MM.1S (cell line): ENCODE measurements at regions not wholly inside any gene's neighbourhood (a gene's known extent, or its start where the extent isn't known, plus 50 kb on each side); places are given as distances from the start of the nearest gene placed in this dataset.

Source experiments
- DNase-seq: peaks from one replicate; pipeline ENCODE4 v3.0.0-alpha.2; 2015
- H2AFZ ChIP-seq: fragments of 300-600 bp; sonication (generic); 2 replicates; pipeline ENCODE4 v1.6.0; 2016; ENCODE audit warnings: antibody characterized with exemption, low read length
- H3F3A ChIP-seq: fragments of 300-600 bp; sonication (generic); 2 replicates; pipeline ENCODE4 v1.6.1; 2016; ENCODE audit warnings: mild to moderate bottlenecking, antibody characterized with exemption, low read length, moderate library complexity, mixed read lengths; ENCODE audit not compliant: insufficient read depth
- H3K27ac ChIP-seq: fragments of 300-600 bp; sonication (generic); 2 replicates; pipeline ENCODE4 v1.5.1; 2016; ENCODE audit warnings: mild to moderate bottlenecking, low read length
- H3K27me3 ChIP-seq: fragments of 300-600 bp; sonication (generic); replicated peaks from 2 replicates; pipeline ENCODE4 v1.6.0; 2016; ENCODE audit warnings: low read length; ENCODE audit not compliant: insufficient read depth
- H3K36me3 ChIP-seq: fragments of 300-600 bp; sonication (generic); replicated peaks from 2 replicates; pipeline ENCODE4 v1.6.1; 2016; ENCODE audit warnings: mild to moderate bottlenecking, low read length, mixed read lengths; ENCODE audit not compliant: insufficient read depth
- H3K4me1 ChIP-seq: fragments of 300-600 bp; sonication (generic); 2 replicates; pipeline ENCODE4 v1.6.1; 2016; ENCODE audit warnings: low read length, mixed read lengths
- H3K4me2 ChIP-seq: fragments of 300-600 bp; sonication (generic); 2 replicates; pipeline ENCODE4 v1.6.0; 2016; ENCODE audit warnings: low read depth, low read length
- H3K4me3 ChIP-seq: fragments of 300-600 bp; sonication (generic); 2 replicates; pipeline ENCODE4 v1.5.1; 2016; ENCODE audit warnings: low read length, mixed read lengths
- H3K79me2 ChIP-seq: fragments of 300-600 bp; sonication (generic); 2 replicates; pipeline ENCODE4 v1.6.1; 2016; ENCODE audit warnings: mixed run types, low read length, mixed read lengths
- H3K9ac ChIP-seq: fragments of 300-600 bp; sonication (generic); 2 replicates; pipeline ENCODE4 v1.6.1; 2016; ENCODE audit warnings: low read length, mixed read lengths
- H3K9me2 ChIP-seq: fragments of 300-600 bp; sonication (generic); replicated peaks from 2 replicates; pipeline ENCODE4 v1.6.1; 2016; ENCODE audit warnings: mild to moderate bottlenecking, low read length, mixed read lengths; ENCODE audit not compliant: insufficient read depth
- H3K9me3 ChIP-seq: fragments of 300-600 bp; sonication (generic); replicated peaks from 2 replicates; pipeline ENCODE4 v1.6.1; 2016; ENCODE audit warnings: mild to moderate bottlenecking, low read length, mixed read lengths; ENCODE audit not compliant: insufficient read depth
- H4K20me1 ChIP-seq: fragments of 300-600 bp; sonication (generic); 2 replicates; pipeline ENCODE4 v1.6.1; 2016; ENCODE audit warnings: mild to moderate bottlenecking, low read length, moderate library complexity, mixed read lengths; ENCODE audit not compliant: insufficient read depth
- EZH2 ChIP-seq: fragments of 300-600 bp; sonication (generic); optimal IDR thresholded peaks from 2 replicates; pipeline ENCODE3; 2017; ENCODE audit warnings: low read depth, mild to moderate bottlenecking, antibody characterized with exemption, low read length, mixed read lengths
- EZH2phosphoT487 ChIP-seq: fragments of 300-600 bp; sonication (generic); IDR thresholded peaks from 2 replicates; pipeline ENCODE4 v1.6.1; 2018; ENCODE audit warnings: antibody characterized with exemption, low read length
- TF ChIP-seq, protein P1 (sequence below): fragments of 300-600 bp; sonication (generic); IDR thresholded peaks from 2 replicates; pipeline ENCODE4 v1.5.1; 2016; ENCODE audit warnings: antibody characterized with exemption, low read length, mixed read lengths

DNA sequence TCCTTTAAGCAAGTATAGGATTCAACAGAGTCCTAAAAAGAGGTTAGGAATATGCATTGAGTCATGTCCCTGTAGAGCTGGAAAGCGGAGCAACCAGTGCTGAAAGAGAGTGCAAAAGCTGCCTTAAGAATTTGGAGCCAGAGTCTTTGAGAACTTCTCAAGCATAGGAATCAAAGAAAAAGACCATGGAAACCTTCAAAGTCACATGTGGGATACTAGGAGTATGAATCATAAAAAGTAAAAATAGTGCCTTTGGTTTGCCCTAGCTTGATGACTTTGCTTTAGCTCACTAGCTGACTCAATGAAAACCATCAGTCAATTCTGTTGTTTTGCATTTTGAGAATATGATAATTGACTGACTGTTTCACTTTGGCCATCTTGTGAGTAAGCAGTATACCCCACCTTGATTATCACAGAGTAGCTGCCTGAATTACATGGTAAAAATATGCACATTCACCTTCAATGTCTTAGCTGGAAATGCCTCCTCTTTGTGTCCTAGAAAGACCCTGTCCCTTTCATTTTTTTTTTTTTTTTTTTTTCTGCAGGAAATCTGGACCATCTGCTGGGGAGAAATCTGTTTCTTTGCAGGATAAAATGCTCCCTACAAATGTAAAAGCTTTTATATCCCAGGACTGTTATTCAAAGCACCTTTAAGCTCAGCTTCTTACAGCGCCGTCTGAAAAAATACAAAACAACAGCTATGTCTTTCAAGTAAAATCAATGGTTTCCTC, 248.6 kb upstream of the KRR1 start:
- no peaks in the 10 kb centered on the region for H3K4me1 ChIP-seq
- H3K9me2 ChIP-seq: no peaks in the 10 kb centered on the region
- DNase-seq: no peak

DNA sequence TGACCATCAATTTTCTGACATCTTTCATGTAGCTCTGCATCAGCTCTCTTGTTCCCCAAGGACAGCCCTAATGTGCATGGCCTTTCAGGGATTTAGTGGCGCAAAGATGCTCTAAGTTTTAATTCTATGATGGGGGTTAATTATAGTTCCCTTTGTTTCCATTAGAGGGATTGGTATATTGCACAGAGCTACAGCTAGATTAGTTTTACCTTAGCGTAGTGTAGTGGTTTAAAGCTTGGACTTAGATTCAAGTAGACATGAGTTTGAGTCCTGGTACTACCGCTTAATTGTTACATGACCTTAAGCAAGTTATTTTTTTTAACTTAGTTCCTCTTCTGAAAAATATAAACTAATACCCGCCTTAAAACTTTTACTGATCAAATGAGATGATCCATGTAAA, 247.8 kb upstream of the KRR1 start:
- H3K36me3 ChIP-seq: no peaks in the 10 kb centered on the region
- no peaks in the 10 kb centered on the region for H3K4me1 ChIP-seq
- H4K20me1 ChIP-seq: no peaks in the 10 kb centered on the region
- H3K9me3 ChIP-seq: no peaks in the 10 kb centered on the region
- no peak overlapping the region for H3K4me2 ChIP-seq
- no peaks in the 10 kb centered on the region for H3K9me2 ChIP-seq
- TF ChIP-seq EZH2 (no peak), EZH2phosphoT487 (no peak)
- TF ChIP-seq, protein P1, sequence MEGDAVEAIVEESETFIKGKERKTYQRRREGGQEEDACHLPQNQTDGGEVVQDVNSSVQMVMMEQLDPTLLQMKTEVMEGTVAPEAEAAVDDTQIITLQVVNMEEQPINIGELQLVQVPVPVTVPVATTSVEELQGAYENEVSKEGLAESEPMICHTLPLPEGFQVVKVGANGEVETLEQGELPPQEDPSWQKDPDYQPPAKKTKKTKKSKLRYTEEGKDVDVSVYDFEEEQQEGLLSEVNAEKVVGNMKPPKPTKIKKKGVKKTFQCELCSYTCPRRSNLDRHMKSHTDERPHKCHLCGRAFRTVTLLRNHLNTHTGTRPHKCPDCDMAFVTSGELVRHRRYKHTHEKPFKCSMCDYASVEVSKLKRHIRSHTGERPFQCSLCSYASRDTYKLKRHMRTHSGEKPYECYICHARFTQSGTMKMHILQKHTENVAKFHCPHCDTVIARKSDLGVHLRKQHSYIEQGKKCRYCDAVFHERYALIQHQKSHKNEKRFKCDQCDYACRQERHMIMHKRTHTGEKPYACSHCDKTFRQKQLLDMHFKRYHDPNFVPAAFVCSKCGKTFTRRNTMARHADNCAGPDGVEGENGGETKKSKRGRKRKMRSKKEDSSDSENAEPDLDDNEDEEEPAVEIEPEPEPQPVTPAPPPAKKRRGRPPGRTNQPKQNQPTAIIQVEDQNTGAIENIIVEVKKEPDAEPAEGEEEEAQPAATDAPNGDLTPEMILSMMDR: no peak
- no peak overlapping the region for H3K4me3 ChIP-seq
- no peak overlapping the region for H2AFZ ChIP-seq
- DNase-seq: no peak
- no peaks in the 10 kb centered on the region for H3F3A ChIP-seq
- no peak overlapping the region for H3K27ac ChIP-seq
- no peaks in the 10 kb centered on the region for H3K79me2 ChIP-seq
- H3K9ac ChIP-seq: no peak overlapping the region
- H3K27me3 ChIP-seq: no peaks in the 10 kb centered on the region

More for the DNA sequence above, 248.6 kb upstream of the KRR1 start:
- Histone ChIP-seq H3K4me2 (no peak overlapping the region), H3F3A (no peaks in the 10 kb centered on the region), H3K27me3 (no peaks in the 10 kb centered on the region), H2AFZ (no peak overlapping the region), H4K20me1 (no peaks in the 10 kb centered on the region), H3K36me3 (no peaks in the 10 kb centered on the region), H3K79me2 (no peaks in the 10 kb centered on the region), H3K9me3 (no peaks in the 10 kb centered on the region), H3K4me3 (no peak overlapping the region), H3K9ac (no peak overlapping the region), H3K27ac (no peak overlapping the region)
- TF ChIP-seq EZH2: no peak
- TF ChIP-seq, protein P1: no peak
- TF ChIP-seq EZH2phosphoT487: no peak

DNA sequence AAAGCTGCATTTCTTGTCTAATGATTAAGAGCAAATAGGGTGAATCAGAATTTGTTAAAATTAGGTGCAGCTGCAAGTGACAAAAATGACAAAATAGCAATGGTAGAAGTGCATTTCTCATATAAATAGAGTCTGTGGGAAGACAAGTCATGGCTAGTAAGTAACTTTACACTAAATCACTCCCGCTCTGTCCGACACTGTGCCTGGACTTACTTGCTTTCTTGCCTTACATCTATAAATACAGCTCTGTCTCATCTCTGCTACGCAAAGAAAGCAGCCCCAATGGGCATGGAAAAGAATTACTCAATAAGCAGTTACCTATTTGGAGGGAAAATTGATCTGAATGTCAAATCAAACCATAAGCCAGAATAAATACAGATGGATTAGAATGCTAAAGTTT, 245.4 kb upstream of the KRR1 start:
- no peak overlapping the region for H2AFZ ChIP-seq
- no peaks in the 10 kb centered on the region for H3K79me2 ChIP-seq
- no peak for DNase-seq
- TF ChIP-seq, protein P1: no peak
- TF ChIP-seq EZH2 (no peak), EZH2phosphoT487 (no peak)
- no peak overlapping the region for H3K4me3 ChIP-seq
- no peaks in the 10 kb centered on the region for H4K20me1 ChIP-seq
- H3K27me3 ChIP-seq: no peaks in the 10 kb centered on the region
- no peaks in the 10 kb centered on the region for H3K9me3 ChIP-seq
- no peak overlapping the region for H3K4me2 ChIP-seq
- no peak overlapping the region for H3K9ac ChIP-seq
- H3K4me1 ChIP-seq: no peaks in the 10 kb centered on the region
- no peaks in the 10 kb centered on the region for H3F3A ChIP-seq
- H3K27ac ChIP-seq: no peak overlapping the region
- H3K36me3 ChIP-seq: no peaks in the 10 kb centered on the region
- no peaks in the 10 kb centered on the region for H3K9me2 ChIP-seq
